GM12891 (cell line): ENCODE measurements at regions not wholly inside any gene's neighbourhood (a gene's known extent, or its start where the extent isn't known, plus 50 kb on each side); places are given as distances from the start of the nearest gene placed in this dataset.

Experiments
- POLR2A ChIP-seq: IDR thresholded peaks from 2 replicates; pipeline ENCODE4 v1.6.1; 2011; ENCODE audit warnings: low read depth, low read length, control low read depth
- POLR2AphosphoS5 ChIP-seq: IDR thresholded peaks from 2 replicates; pipeline ENCODE4 v1.6.1; 2011; ENCODE audit warnings: low read depth, low read length, control low read depth
- POU2F2 ChIP-seq: IDR thresholded peaks from 2 replicates; pipeline ENCODE4 v1.6.1; 2011; ENCODE audit warnings: low read depth, mild to moderate bottlenecking, control low read depth, low read length, moderate library complexity
- TAF1 ChIP-seq: IDR thresholded peaks from 2 replicates; pipeline ENCODE4 v1.6.1; 2011; ENCODE audit warnings: low read depth, low read length, control low read depth

- TF ChIP-seq POLR2AphosphoS5: no peak
- TF ChIP-seq POLR2A: no peak
- TF ChIP-seq TAF1: no peak
- TF ChIP-seq POU2F2: no peak
Measured at GRCh38 chr13:53101883-53102282, 73.3 kb downstream of the OLFM4 start.
